Astrocyte (in vitro differentiated cells and primary cell): ENCODE measurements at regions not wholly inside any gene's neighbourhood (a gene's known extent, or its start where the extent isn't known, plus 50 kb on each side); places are given as distances from the start of the nearest gene placed in this dataset.
"Not testable (repeated sequence)": the region's sequence is repeated elsewhere in the genome, so short reads cannot be mapped to it uniquely, and the experiment has no call there.

Experiments used
- DNase-seq: peaks from one replicate; pipeline ENCODE4 v3.0.0-alpha.2; 2010; ENCODE audit warnings: low read depth
- FAIRE-seq: peaks from 2 replicates; lab custom pipeline; 2011; peaks lifted over from hg19 to GRCh38; lab: Jason Lieb, UNC
- H2AFZ ChIP-seq: 2 replicates; pipeline ENCODE4 v1.6.0; 2012; ENCODE audit warnings: low read depth, low read length, inconsistent platforms
- H3K27ac ChIP-seq: 2 replicates; pipeline ENCODE4 v1.5.1; 2011; ENCODE audit warnings: low read depth, low read length, inconsistent platforms
- H3K27me3 ChIP-seq: 2 replicates; pipeline ENCODE4 v1.6.0; 2011; ENCODE audit warnings: low read length, inconsistent platforms; ENCODE audit not compliant: insufficient read depth
- H3K36me3 ChIP-seq: 2 replicates; pipeline ENCODE4 v1.5.1; 2011; ENCODE audit warnings: low read length, inconsistent platforms; ENCODE audit not compliant: insufficient read depth
- H3K4me1 ChIP-seq: 2 replicates; pipeline ENCODE4 v1.5.1; 2011; ENCODE audit warnings: low read length, inconsistent platforms; ENCODE audit not compliant: insufficient read depth
- H3K4me2 ChIP-seq: 2 replicates; pipeline ENCODE4 v1.6.0; 2012; ENCODE audit warnings: low read length, inconsistent platforms
- H3K4me3 ChIP-seq: 2 replicates; pipeline ENCODE4 v1.5.1; 2011; ENCODE audit warnings: low read depth, mild to moderate bottlenecking, low read length, inconsistent platforms; ENCODE audit not compliant: insufficient read depth
- H3K79me2 ChIP-seq: 2 replicates; pipeline ENCODE4 v1.6.0; 2012; ENCODE audit warnings: mild to moderate bottlenecking, low read length, inconsistent platforms; ENCODE audit not compliant: insufficient read depth
- H3K9ac ChIP-seq: 2 replicates; pipeline ENCODE4 v1.6.0; 2012; ENCODE audit warnings: mild to moderate bottlenecking, low read length, inconsistent platforms
- H3K9me3 ChIP-seq: 2 replicates; pipeline ENCODE4 v1.5.1; 2012; ENCODE audit warnings: low read depth, mild to moderate bottlenecking, low read length, inconsistent platforms; ENCODE audit not compliant: insufficient read depth
- H4K20me1 ChIP-seq: 2 replicates; pipeline ENCODE4 v1.6.0; 2012; ENCODE audit warnings: low read length, inconsistent platforms; ENCODE audit not compliant: insufficient read depth
- H3K27ac Mint-ChIP-seq: one replicate; pipeline ENCODE4 v1.8.0; 2021; ENCODE audit warnings: mild to moderate bottlenecking, mixed read lengths; ENCODE audit not compliant: unreplicated experiment
- H3K27me3 Mint-ChIP-seq: one replicate; pipeline ENCODE4 v1.8.0; 2021; ENCODE audit warnings: low read depth, mixed read lengths; ENCODE audit not compliant: unreplicated experiment
- H3K36me3 Mint-ChIP-seq: one replicate; pipeline ENCODE4 v1.8.0; 2021; ENCODE audit warnings: low read depth, mixed read lengths; ENCODE audit not compliant: unreplicated experiment
- H3K4me1 Mint-ChIP-seq: one replicate; pipeline ENCODE4 v1.8.0; 2021; ENCODE audit warnings: low read depth, mixed read lengths; ENCODE audit not compliant: unreplicated experiment
- H3K4me3 Mint-ChIP-seq: one replicate; pipeline ENCODE4 v1.8.0; 2021; ENCODE audit warnings: mild to moderate bottlenecking, moderate library complexity, mixed read lengths; ENCODE audit not compliant: unreplicated experiment
- H3K9me3 Mint-ChIP-seq: one replicate; pipeline ENCODE4 v1.8.0; 2021; ENCODE audit warnings: mild to moderate bottlenecking, mixed read lengths; ENCODE audit not compliant: unreplicated experiment
- EZH2 ChIP-seq: IDR thresholded peaks from 2 replicates; pipeline ENCODE4 v1.6.1; 2012; ENCODE audit warnings: mild to moderate bottlenecking, low read length, inconsistent platforms; ENCODE audit not compliant: insufficient read depth
- TF ChIP-seq, protein P1 (sequence below): IDR thresholded peaks from 2 replicates; pipeline ENCODE4 v1.5.1; 2011; ENCODE audit warnings: low read depth, mild to moderate bottlenecking, inconsistent platforms, low read length, moderate library complexity; ENCODE audit not compliant: insufficient read depth

DNA sequence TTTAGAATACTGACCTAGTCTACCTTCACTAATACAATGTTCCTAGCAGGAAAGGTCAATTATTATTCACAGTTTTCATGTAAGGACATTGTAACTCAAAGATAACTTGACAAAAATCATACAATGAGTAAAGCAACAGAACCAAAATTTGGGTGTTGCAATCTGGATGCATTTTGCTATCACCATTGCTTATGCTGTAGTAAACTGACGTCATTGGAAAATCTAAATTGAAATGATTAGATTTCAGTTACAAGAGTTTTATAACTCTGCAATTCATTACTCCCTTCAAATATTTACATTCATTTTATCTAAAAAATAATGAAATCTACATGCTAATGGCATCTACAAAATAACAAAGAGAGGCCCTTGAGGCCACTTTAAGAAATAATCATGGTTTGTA lies 147.0 kb downstream of the TENT5A start:
- DNase-seq = no peak
- Mint-ChIP-seq H3K27me3 (no peaks in the 10 kb centered on the region), H3K4me1 (peaks cover 2% of the 10 kb centered on the region), H3K36me3 (no peaks in the 10 kb centered on the region), H3K27ac (no peak overlapping the region), H3K4me3 (no peak overlapping the region), H3K9me3 (no peaks in the 10 kb centered on the region)
- TF ChIP-seq, protein P1, sequence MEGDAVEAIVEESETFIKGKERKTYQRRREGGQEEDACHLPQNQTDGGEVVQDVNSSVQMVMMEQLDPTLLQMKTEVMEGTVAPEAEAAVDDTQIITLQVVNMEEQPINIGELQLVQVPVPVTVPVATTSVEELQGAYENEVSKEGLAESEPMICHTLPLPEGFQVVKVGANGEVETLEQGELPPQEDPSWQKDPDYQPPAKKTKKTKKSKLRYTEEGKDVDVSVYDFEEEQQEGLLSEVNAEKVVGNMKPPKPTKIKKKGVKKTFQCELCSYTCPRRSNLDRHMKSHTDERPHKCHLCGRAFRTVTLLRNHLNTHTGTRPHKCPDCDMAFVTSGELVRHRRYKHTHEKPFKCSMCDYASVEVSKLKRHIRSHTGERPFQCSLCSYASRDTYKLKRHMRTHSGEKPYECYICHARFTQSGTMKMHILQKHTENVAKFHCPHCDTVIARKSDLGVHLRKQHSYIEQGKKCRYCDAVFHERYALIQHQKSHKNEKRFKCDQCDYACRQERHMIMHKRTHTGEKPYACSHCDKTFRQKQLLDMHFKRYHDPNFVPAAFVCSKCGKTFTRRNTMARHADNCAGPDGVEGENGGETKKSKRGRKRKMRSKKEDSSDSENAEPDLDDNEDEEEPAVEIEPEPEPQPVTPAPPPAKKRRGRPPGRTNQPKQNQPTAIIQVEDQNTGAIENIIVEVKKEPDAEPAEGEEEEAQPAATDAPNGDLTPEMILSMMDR = no peak
- no peak for TF ChIP-seq EZH2
- Histone ChIP-seq H3K4me3 (no peak overlapping the region), H3K36me3 (no peaks in the 10 kb centered on the region), H2AFZ (no peak overlapping the region), H4K20me1 (no peaks in the 10 kb centered on the region), H3K79me2 (no peaks in the 10 kb centered on the region), H3K4me2 (no peak overlapping the region), H3K27ac (no peak overlapping the region), H3K9me3 (no peaks in the 10 kb centered on the region), H3K9ac (no peak overlapping the region), H3K27me3 (no peaks in the 10 kb centered on the region), H3K4me1 (peaks cover 4% of the 10 kb centered on the region)
- FAIRE-seq = no peak

DNA sequence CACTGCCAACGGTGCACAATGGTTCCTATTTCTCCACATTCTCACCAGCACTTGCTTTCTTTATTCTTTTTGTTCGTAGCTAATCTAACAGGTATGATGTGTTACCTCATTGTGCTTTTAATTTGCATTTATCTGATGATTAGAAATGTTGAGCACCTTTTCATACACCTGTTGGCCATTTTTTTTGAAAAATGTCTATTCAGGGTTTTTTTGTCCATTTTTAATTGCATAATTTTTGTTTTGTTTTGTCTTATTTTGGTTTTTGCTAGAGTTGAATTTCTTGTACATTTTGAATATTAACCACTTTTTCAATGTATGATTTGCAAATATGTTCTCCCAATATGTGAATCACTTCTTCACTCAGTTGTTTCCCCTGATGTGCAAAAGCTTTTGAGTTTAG lies 150.6 kb downstream of the TENT5A start:
- H3K9me3 Mint-ChIP-seq = no peaks in the 10 kb centered on the region
- no peak for FAIRE-seq

DNA sequence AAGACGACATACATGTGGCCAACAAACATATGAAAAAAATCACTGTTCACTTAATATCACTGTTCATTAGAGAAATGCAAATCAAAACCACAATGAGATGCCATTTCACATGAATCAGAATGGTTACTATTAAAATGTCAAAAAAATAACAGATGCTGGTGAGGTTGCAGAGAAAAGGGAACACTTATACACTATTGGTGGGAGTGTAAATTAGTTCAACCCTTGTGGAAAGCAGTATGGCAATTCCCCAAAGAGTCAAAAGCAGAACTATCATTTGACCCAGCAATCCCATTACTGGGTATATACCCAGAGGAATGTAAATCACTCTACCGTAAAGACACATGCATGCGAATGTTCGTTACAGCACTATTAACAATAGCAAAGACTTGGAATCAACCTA lies 152.0 kb downstream of the TENT5A start:
- not testable (repeated sequence) for H3K4me2 ChIP-seq, H3K27me3 Mint-ChIP-seq, H2AFZ ChIP-seq, H3K27ac Mint-ChIP-seq, FAIRE-seq, H3K36me3 Mint-ChIP-seq, H3K27me3 ChIP-seq, H3K9me3 Mint-ChIP-seq, H3K36me3 ChIP-seq, H3K9ac ChIP-seq, H3K4me1 ChIP-seq, H3K79me2 ChIP-seq, H4K20me1 ChIP-seq, H3K4me1 Mint-ChIP-seq, H3K4me3 Mint-ChIP-seq, H3K4me3 ChIP-seq, H3K9me3 ChIP-seq, H3K27ac ChIP-seq, DNase-seq

More for the DNA sequence above, 150.6 kb downstream of the TENT5A start:
- no peaks in the 10 kb centered on the region for H4K20me1 ChIP-seq
- Mint-ChIP-seq H3K27me3 (no peaks in the 10 kb centered on the region), H3K27ac (no peak overlapping the region), H3K36me3 (no peaks in the 10 kb centered on the region), H3K4me1 (peaks cover 1% of the 10 kb centered on the region), H3K4me3 (no peak overlapping the region)
- no peaks in the 10 kb centered on the region for H3K79me2 ChIP-seq
- no peaks in the 10 kb centered on the region for H3K4me1 ChIP-seq
- no peak overlapping the region for H3K4me2 ChIP-seq
- H3K9me3 ChIP-seq = no peaks in the 10 kb centered on the region
- no peak overlapping the region for H2AFZ ChIP-seq
- H3K36me3 ChIP-seq = no peaks in the 10 kb centered on the region
- H3K4me3 ChIP-seq = no peak overlapping the region
- TF ChIP-seq, protein P1 = no peak
- no peak for TF ChIP-seq EZH2
- no peaks in the 10 kb centered on the region for H3K27me3 ChIP-seq
- H3K27ac ChIP-seq = no peak overlapping the region
- no peak overlapping the region for H3K9ac ChIP-seq
- no peak for DNase-seq
